GM23338 (cell line): ENCODE measurements at regions not wholly inside any gene's neighbourhood (a gene's known extent, or its start where the extent isn't known, plus 50 kb on each side); places are given as distances from the start of the nearest gene placed in this dataset.
A peak's percentile ranks its signal among the peaks of the same experiment; 100 is the strongest.

Source experiments
- ATAC-seq: fragments of 200-7000 bp; cut with Tn5 transposase; 3 replicates; pipeline ENCODE4 v1.9.1; 2020
- DNase-seq: peaks from one replicate; pipeline ENCODE4 v3.0.0-alpha.2; 2015; ENCODE audit warnings: low spot score
- H2AFZ ChIP-seq: fragments of 200-600 bp; sonication (generic); 2 replicates; pipeline ENCODE4 v1.8.0; 2016; ENCODE audit warnings: antibody characterized with exemption, mild to moderate bottlenecking, moderate library complexity
- H3F3A ChIP-seq: fragments of 200-600 bp; sonication (generic); replicated peaks from 2 replicates; pipeline ENCODE4 v1.8.0; 2017; ENCODE audit warnings: antibody characterized with exemption, mixed run types, low read depth
- H3K27ac ChIP-seq: fragments of 200-600 bp; sonication (generic); 2 replicates; pipeline ENCODE4 v1.6.1; 2016; ENCODE audit warnings: low read depth
- H3K27me3 ChIP-seq: fragments of 200-600 bp; sonication (generic); 2 replicates; pipeline ENCODE4 v1.8.0; 2016; ENCODE audit warnings: mild to moderate bottlenecking, mixed run types, moderate library complexity; ENCODE audit not compliant: insufficient read depth
- H3K36me3 ChIP-seq: fragments of 200-600 bp; sonication (generic); 2 replicates; pipeline ENCODE4 v1.8.0; 2016; ENCODE audit warnings: mild to moderate bottlenecking; ENCODE audit not compliant: insufficient read depth
- H3K4me1 ChIP-seq: fragments of 200-600 bp; sonication (generic); 2 replicates; pipeline ENCODE4 v1.8.0; 2016; ENCODE audit warnings: mild to moderate bottlenecking, moderate library complexity; ENCODE audit not compliant: insufficient read depth
- H3K4me2 ChIP-seq: fragments of 200-600 bp; sonication (generic); 2 replicates; pipeline ENCODE4 v1.7.1; 2017; ENCODE audit warnings: mixed run types
- H3K4me3 ChIP-seq: fragments of 200-600 bp; sonication (generic); 2 replicates; pipeline ENCODE4 v1.6.1; 2016; ENCODE audit warnings: mixed run types
- H3K79me2 ChIP-seq: fragments of 200-600 bp; sonication (generic); replicated peaks from 2 replicates; pipeline ENCODE4 v1.8.0; 2017; ENCODE audit warnings: mild to moderate bottlenecking; ENCODE audit not compliant: insufficient read depth
- H3K9me2 ChIP-seq: fragments of 200-600 bp; sonication (generic); 2 replicates; pipeline ENCODE4 v1.8.0; 2017; ENCODE audit not compliant: insufficient read depth
- H4K20me1 ChIP-seq: fragments of 200-600 bp; sonication (generic); replicated peaks from 2 replicates; pipeline ENCODE4 v1.8.0; 2017; ENCODE audit warnings: mild to moderate bottlenecking; ENCODE audit not compliant: insufficient read depth
- H3K27ac Mint-ChIP-seq: 2 replicates; pipeline ENCODE4 v1.8.0; 2020; ENCODE audit warnings: inconsistent platforms, mild to moderate bottlenecking, moderate library complexity, mixed read lengths
- H3K27me3 Mint-ChIP-seq: 3 replicates; pipeline ENCODE4 v1.8.0; 2022; ENCODE audit warnings: low read depth, mild to moderate bottlenecking, moderate library complexity, mixed read lengths, inconsistent platforms; ENCODE audit not compliant: insufficient read depth, poor library complexity
- H3K36me3 Mint-ChIP-seq: 3 replicates; pipeline ENCODE4 v1.8.0; 2021; ENCODE audit warnings: low read depth, mild to moderate bottlenecking, inconsistent platforms, moderate library complexity, mixed read lengths
- H3K4me1 Mint-ChIP-seq: 3 replicates; pipeline ENCODE4 v1.8.0; 2020; ENCODE audit warnings: mild to moderate bottlenecking, inconsistent platforms, mixed read lengths
- H3K4me3 Mint-ChIP-seq: 3 replicates; pipeline ENCODE4 v1.8.0; 2021; ENCODE audit warnings: moderate library complexity, mild to moderate bottlenecking, inconsistent platforms, mixed read lengths
- H3K9me3 Mint-ChIP-seq: 3 replicates; pipeline ENCODE4 v1.8.0; 2020; ENCODE audit warnings: moderate library complexity, mild to moderate bottlenecking, inconsistent platforms, mixed read lengths
- EZH2 ChIP-seq: fragments of 200-600 bp; sonication (generic); IDR thresholded peaks from one replicate; pipeline ENCODE4 v1.8.0; 2017; ENCODE audit warnings: antibody characterized with exemption, mild to moderate bottlenecking, low read depth; ENCODE audit not compliant: unreplicated experiment
- EZH2phosphoT487 ChIP-seq: fragments of 200-600 bp; sonication (generic); IDR thresholded peaks from one replicate; pipeline ENCODE4 v1.8.1; 2018; ENCODE audit warnings: antibody characterized with exemption; ENCODE audit not compliant: unreplicated experiment
- POLR2AphosphoS5 ChIP-seq: IDR thresholded peaks from 2 replicates; pipeline ENCODE4 v1.6.1; 2016; ENCODE audit warnings: antibody characterized with exemption, low read depth
- ZNF114 ChIP-seq: fragments of 250-450 bp; sonication (Bioruptor Pico); IDR thresholded peaks from 2 replicates; pipeline ENCODE4 v1.5.0; 2020; ENCODE audit warnings: mild to moderate bottlenecking, moderate library complexity
- ZNF331 ChIP-seq: fragments of 250-450 bp; sonication (Bioruptor Pico); IDR thresholded peaks from 2 replicates; pipeline ENCODE4 v1.5.0; 2020; ENCODE audit warnings: low read depth, mild to moderate bottlenecking, moderate library complexity
- TF ChIP-seq, protein P1 (sequence below): IDR thresholded peaks from 2 replicates; pipeline ENCODE4 v1.6.1; 2016; ENCODE audit warnings: antibody characterized with exemption
- TF ChIP-seq, protein P2 (sequence below): fragments of 250-450 bp; sonication (Bioruptor Pico); IDR thresholded peaks from 2 replicates; pipeline ENCODE4 v1.5.0; 2020; ENCODE audit warnings: mild to moderate bottlenecking, moderate library complexity

DNA sequence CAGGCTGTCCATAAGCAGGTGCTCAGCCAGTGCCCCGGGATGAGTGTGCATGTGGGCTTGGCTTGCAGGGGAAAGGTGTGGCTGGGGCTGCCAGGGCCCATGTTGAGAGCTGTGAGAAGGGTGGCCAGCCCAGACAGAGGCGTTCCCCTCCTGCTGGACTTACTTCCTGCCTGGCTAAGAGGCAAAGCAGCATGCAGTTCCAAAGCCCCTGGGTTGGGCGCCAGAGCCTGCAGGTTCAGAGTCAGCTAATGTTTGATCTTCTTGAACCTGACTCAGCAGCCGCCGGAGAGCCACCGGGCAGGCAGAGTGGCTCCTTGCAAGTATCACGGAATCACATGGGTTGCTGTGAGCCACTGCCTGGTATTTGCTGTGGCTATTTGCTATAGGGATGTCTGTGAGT, 168.4 kb upstream of the MAP1B start (continued):
- TF ChIP-seq, protein P1, sequence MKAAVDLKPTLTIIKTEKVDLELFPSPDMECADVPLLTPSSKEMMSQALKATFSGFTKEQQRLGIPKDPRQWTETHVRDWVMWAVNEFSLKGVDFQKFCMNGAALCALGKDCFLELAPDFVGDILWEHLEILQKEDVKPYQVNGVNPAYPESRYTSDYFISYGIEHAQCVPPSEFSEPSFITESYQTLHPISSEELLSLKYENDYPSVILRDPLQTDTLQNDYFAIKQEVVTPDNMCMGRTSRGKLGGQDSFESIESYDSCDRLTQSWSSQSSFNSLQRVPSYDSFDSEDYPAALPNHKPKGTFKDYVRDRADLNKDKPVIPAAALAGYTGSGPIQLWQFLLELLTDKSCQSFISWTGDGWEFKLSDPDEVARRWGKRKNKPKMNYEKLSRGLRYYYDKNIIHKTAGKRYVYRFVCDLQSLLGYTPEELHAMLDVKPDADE, result no peak
- TF ChIP-seq ZNF114, result no peak

DNA sequence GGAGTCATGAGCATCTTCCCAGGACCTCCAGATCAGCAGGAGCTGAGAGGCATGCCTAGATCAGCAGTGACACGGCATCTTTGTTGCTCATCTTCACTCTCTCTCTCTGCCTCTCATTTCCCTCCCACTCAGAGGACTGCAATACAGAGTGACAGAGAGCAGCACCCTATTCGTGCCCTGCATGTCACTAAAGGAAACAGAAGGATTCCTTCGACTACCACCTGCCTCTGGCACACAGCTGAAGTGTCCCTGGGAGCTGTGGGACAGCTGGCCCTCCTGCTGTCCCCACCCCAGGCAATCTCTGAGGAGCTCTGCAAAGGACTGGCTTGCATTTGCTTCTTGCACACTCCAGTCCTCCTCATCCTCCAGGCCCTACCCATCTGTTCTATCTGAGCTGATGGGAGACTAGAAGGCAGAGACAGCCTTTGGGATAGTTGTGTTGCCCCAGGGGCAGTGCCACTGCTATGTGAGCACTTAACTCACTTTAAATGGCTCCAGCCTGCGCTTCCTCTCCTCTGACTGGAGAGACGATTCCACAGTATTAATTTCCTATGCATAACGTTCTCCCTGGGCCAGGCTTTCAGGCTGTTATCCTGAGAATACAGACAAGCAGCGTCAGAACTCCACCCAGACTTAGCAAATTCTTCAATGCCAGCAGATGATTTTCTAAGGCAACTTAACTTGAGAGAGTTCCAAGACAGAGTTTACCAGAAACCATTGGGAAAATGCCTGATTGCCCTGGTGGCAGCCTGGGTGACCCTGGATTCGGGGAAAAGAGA, 167.6 kb upstream of the MAP1B start:
- H3K4me1 ChIP-seq, result peaks cover 28% of the 10 kb centered on the region
- no peaks in the 10 kb centered on the region for H3K36me3 Mint-ChIP-seq
- H4K20me1 ChIP-seq, result no peaks in the 10 kb centered on the region
- no peaks in the 10 kb centered on the region for H3K36me3 ChIP-seq
- peaks cover 3% of the 10 kb centered on the region for H3K27me3 Mint-ChIP-seq
- H3F3A ChIP-seq, result no peaks in the 10 kb centered on the region
- H3K9me3 Mint-ChIP-seq, result no peaks in the 10 kb centered on the region; the same call in 2 of the 3 replicates
- ATAC-seq (peak; percentile 34), DNase-seq (no peak)
- H3K27ac ChIP-seq, result no peak overlapping the region
- H3K4me2 ChIP-seq, result no peak overlapping the region; the same call in 1 of the 2 replicates
- H3K4me1 Mint-ChIP-seq, result peaks cover 40% of the 10 kb centered on the region
- peak overlapping the region; percentile 10; the same call in 1 of the 2 replicates for H3K27ac Mint-ChIP-seq
- no peaks in the 10 kb centered on the region for H3K79me2 ChIP-seq
- H2AFZ ChIP-seq, result peak overlapping the region; percentile 93
- H3K27me3 ChIP-seq, result no peaks in the 10 kb centered on the region
- H3K9me2 ChIP-seq, result no peaks in the 10 kb centered on the region
- TF ChIP-seq, protein P2, sequence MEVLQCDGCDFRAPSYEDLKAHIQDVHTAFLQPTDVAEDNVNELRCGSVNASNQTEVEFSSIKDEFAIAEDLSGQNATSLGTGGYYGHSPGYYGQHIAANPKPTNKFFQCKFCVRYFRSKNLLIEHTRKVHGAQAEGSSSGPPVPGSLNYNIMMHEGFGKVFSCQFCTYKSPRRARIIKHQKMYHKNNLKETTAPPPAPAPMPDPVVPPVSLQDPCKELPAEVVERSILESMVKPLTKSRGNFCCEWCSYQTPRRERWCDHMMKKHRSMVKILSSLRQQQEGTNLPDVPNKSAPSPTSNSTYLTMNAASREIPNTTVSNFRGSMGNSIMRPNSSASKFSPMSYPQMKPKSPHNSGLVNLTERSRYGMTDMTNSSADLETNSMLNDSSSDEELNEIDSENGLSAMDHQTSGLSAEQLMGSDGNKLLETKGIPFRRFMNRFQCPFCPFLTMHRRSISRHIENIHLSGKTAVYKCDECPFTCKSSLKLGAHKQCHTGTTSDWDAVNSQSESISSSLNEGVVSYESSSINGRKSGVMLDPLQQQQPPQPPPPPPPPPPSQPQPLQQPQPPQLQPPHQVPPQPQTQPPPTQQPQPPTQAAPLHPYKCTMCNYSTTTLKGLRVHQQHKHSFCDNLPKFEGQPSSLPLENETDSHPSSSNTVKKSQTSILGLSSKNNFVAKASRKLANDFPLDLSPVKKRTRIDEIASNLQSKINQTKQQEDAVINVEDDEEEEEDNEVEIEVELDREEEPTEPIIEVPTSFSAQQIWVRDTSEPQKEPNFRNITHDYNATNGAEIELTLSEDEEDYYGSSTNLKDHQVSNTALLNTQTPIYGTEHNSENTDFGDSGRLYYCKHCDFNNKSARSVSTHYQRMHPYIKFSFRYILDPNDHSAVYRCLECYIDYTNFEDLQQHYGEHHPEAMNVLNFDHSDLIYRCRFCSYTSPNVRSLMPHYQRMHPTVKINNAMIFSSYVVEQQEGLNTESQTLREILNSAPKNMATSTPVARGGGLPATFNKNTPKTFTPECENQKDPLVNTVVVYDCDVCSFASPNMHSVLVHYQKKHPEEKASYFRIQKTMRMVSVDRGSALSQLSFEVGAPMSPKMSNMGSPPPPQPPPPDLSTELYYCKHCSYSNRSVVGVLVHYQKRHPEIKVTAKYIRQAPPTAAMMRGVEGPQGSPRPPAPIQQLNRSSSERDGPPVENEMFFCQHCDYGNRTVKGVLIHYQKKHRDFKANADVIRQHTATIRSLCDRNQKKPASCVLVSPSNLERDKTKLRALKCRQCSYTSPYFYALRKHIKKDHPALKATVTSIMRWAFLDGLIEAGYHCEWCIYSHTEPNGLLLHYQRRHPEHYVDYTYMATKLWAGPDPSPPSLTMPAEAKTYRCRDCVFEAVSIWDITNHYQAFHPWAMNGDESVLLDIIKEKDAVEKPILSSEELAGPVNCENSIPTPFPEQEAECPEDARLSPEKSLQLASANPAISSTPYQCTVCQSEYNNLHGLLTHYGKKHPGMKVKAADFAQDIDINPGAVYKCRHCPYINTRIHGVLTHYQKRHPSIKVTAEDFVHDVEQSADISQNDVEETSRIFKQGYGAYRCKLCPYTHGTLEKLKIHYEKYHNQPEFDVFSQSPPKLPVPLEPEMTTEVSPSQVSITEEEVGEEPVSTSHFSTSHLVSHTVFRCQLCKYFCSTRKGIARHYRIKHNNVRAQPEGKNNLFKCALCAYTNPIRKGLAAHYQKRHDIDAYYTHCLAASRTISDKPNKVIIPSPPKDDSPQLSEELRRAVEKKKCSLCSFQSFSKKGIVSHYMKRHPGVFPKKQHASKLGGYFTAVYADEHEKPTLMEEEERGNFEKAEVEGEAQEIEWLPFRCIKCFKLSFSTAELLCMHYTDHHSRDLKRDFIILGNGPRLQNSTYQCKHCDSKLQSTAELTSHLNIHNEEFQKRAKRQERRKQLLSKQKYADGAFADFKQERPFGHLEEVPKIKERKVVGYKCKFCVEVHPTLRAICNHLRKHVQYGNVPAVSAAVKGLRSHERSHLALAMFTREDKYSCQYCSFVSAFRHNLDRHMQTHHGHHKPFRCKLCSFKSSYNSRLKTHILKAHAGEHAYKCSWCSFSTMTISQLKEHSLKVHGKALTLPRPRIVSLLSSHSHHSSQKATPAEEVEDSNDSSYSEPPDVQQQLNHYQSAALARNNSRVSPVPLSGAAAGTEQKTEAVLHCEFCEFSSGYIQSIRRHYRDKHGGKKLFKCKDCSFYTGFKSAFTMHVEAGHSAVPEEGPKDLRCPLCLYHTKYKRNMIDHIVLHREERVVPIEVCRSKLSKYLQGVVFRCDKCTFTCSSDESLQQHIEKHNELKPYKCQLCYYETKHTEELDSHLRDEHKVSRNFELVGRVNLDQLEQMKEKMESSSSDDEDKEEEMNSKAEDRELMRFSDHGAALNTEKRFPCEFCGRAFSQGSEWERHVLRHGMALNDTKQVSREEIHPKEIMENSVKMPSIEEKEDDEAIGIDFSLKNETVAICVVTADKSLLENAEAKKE (CRISPR knock-in tag), result no peak
- TF ChIP-seq ZNF331 (CRISPR knock-in tag), result no peak
- TF ChIP-seq, protein P1, result no peak
- no peak for TF ChIP-seq POLR2AphosphoS5
- no peak for TF ChIP-seq EZH2phosphoT487
- TF ChIP-seq EZH2, result no peak
- no peak overlapping the region for H3K4me3 ChIP-seq
- no peak overlapping the region for H3K4me3 Mint-ChIP-seq
